ENCODE measurements at regions not wholly inside any gene's neighbourhood (a gene's known extent, or its start where the extent isn't known, plus 50 kb on each side); places are given as distances from the start of the nearest gene placed in this dataset.
"Not testable (repeated sequence)": the region's sequence is repeated elsewhere in the genome, so short reads cannot be mapped to it uniquely, and the experiment has no call there.

DNA sequence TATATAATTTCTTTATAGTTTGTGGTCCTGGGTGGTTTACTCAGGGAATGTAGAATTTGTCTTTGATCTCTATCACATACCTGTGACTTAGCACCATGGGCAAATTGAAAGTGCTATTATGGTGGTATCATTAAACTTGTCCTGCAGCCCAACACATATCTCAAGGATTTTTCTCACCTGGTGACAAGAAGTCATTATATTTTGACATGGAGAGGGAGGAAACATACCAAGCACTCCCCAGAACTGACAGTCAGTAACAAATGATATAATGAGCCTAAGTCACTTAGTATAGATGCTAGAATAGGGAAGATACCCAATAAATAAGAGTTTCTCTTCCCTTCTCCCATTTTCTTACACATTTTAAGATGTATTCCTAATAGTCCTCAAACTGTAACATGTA, 805.5 kb upstream of the KIF2B start:
- no peak for DNase-seq

GRCh38 chr17:53016085-53016484, 806.6 kb upstream of the KIF2B start:
- no peak for DNase-seq

- no peak for DNase-seq
Observed at GRCh38 chr17:53012364-53012763, 810.4 kb upstream of the KIF2B start.

DNA sequence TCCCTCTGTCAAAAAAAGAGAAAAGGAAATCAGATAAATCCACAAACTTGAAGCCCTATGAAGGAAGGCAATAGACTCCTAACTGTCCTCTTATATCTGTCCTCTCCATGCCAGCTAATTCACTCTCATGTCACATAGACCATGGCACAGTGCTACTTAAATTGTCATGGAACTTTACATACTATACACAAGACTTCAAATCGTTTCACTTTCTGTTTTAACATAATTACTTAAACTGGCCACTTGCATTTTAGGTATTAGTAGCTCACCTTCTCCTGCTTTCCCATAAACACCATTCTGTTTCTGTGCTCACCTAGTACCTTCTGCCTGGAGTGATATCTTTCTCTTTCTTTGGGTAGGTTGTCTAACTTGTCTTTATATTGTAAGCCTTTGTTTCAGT, 816.7 kb upstream of the KIF2B start:
- DNase-seq: no peak

- DNase-seq: no peak
Observed at GRCh38 chr17:53004902-53005301, 817.8 kb upstream of the KIF2B start.

GRCh38 chr17:52995881-52996280, 826.8 kb upstream of the KIF2B start:
- DNase-seq: no peak

DNA sequence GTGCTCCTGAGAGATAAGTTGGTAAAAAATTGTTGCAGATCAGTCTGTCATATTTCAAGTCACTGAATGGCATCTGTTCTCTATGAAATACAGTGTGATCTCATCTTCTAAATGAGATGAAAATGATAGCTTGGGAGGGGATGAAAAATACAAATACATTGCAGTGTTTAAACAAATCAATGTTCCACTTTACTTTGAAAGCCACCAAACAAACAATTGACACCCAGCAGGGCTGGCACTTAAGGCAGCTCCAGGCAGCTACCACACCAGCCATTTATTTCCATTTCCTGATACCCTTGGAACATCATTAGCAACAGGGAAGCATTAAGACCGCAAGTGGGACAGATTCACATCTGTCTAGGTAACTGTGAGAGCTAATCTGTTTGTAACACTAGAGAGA, 827.6 kb upstream of the KIF2B start:
- no peak for DNase-seq

GRCh38 chr17:52986056-52986662, 827.6 kb upstream of the CA10 start:
- DNase-seq: no peak

DNA sequence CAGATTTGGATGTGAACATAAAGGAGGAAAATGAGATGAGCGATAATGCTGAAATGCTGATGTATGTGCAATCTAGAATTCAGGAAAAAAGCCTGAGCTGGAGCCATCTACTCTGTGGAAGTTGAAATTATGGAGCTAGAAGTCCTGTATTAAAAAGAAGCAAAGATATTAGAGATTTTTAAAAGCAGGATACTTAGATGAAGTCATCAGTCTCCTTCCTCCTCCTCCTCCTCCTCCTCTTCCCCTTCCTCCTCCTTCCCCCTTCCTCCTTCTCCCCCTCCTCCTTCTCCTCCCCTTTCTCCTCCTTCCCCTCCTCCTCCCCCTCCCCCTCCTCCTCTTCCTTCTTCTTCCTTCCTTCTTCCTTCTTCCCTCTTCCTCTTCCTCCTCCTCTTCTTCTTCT, 823.8 kb upstream of the CA10 start:
- DNase-seq: no peak

DNA sequence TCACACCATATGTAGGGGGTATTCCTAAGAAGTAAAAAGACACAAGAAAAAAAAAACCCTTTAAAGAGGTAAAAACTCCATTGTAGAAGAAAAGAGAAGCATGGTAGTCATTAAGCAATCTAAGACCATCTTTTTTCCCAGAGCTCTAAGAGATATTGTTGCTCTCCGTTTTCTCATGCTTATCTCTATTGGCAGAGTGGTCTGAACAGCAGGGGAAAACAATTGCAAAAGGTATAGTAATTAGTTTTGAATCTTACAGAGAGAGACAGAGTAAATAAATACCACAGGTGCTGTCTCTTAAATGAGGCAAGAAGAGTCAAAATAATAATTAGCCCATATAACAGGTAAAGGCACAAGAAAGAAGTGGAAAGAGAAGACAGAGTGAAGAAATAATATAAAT, 821.4 kb upstream of the CA10 start:
- DNase-seq: no peak

GRCh38 chr17:52965856-52966255, 807.3 kb upstream of the CA10 start:
- no peak for DNase-seq

GRCh38 chr17:52961751-52962150, 803.2 kb upstream of the CA10 start:
- DNase-seq: not testable (repeated sequence)

- DNase-seq: no peak
Observed at GRCh38 chr17:52957411-52957810, 798.9 kb upstream of the CA10 start.

GRCh38 chr17:52947418-52947817, 788.9 kb upstream of the CA10 start:
- no peak for DNase-seq

DNA sequence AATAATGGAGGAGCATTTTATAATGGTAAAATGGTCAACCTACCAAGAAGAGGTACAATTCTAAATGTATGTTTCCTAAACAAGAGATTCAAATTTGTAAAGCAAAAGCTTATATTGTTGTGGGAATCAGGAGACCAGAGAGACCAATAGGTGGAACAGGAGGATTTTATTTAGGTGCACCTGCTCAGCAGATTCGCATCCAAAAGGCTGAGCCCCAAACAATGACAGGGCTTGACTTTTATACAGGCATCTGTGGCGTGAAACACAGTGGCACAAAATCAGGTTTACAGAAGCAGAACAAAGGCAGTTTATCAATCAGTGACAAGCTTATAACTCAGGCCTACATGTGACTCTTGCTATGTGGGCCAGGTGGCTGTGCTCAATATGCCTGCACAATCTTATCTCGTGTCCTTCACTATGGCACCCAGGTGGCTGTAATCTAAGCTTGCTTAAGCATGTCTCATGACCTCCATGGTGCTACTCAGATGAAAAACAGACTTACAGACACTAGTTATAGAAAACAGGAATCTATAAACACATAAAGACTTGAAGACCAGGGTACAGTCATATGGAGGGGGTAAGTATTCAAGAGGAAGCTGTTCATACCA, 780.2 kb upstream of the CA10 start:
- no peak for DNase-seq

DNA sequence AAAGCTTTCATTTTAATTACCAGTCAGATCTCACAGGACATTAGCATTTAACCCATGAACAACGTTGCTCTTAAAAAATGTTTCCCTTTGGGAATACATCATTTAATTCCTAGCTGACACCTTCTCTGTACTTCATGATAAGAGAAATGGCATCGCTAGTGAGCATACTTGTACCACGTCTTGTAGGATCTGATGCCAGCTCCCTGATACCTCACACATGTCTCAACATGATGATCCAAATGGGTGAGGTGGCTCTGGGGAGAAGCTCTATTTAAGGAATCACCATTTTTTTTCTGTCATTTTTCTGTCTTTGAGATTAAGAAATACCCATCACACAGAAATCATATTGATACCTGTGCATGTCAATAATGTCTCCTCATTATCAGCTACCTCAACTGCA, 772.1 kb upstream of the CA10 start:
- DNase-seq: no peak

GRCh38 chr17:52930145-52930544, 771.6 kb upstream of the CA10 start:
- no peak for DNase-seq

DNA sequence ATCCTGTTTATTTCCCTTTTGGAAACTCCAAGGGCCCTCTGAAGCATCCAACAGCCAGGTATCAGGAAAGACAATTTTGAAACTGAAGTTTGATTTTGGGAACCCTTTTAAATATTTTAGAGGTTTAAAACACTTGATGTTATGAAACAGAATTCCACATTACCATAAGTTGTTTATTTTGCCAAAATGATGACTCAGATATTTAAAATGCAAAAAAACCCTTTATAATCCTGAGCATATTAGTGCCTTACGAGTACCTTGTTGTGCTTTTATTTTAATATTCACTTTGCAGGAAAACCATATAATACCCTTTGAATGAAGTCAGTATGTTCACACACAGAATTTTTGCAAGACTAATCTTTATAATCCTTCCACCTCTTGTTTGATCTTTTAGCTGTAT, 765.1 kb upstream of the CA10 start:
- DNase-seq: no peak

DNA sequence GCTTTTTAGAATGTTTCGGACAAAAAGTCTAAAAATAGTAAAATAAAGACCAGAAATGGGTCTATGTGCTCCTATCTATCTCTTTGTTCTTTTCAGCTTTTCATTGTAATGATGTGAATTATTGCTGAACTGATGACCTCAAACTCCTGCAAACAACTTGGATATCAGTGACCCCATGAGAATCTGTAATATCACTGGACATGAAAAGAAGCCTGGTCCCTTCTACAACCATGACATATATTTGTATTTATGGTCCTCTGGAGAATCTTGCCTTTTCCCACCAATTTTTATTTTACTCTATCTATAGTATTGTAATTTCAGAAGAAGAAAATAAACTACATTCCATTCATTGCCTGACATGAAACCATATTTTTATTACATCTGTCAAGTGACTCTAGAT, 740.7 kb upstream of the CA10 start:
- no peak for DNase-seq

DNA sequence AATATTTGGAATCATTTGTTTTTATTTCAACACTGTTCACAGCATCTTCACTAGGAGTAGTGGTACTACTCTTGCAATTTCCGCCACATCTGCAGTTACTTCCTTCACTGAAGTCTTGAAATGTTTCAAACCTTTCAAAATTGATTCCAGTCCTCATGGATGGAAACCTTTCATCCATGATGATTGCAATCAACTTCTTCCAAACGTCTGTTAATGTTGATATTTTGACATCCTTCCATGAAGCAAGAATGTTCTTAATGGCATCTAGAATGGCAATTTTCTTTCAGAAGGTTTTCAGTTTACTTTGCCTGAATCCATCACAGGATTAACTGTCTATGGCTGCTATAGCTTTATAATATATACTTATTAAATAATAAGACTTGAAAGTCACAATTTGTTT, 736.8 kb upstream of the CA10 start:
- no peak for DNase-seq

GRCh38 chr17:52892334-52892733, 733.8 kb upstream of the CA10 start:
- no peak for DNase-seq

GRCh38 chr17:52885882-52886281, 727.4 kb upstream of the CA10 start:
- DNase-seq: no peak

DNA sequence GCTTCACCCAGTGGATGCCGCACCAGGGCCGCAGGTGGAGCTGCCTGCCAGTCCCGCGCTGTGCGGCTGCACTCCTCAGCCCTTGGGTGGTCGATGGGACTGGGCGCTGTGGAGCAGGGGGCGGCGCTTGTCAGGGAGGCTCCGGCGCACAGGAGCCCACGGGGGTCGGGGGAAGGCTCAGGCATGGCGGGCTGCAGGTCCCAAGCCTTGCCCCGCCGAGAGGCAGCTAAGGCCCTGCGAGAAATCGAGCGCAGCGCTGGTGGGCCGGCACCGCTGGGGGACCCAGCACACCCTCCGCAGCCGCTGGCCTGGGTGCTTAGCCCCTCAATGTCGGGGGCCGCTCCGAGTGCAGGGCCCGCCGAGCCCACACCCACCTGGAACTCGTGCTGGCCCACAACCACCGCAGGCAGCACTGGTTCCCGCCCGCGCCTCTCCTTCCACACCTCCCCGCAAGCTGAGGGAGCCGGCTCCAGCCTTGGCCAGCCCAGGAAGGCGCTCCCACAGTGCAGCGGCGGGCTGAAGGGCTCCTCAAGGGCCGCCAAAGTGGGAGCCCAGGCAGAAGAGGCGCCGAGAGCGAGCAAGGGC, 725.5 kb upstream of the CA10 start:
- peak; percentile 39 for DNase-seq

- DNase-seq: not testable (repeated sequence)
Observed at GRCh38 chr17:52846767-52847166, 688.3 kb upstream of the CA10 start.

DNA sequence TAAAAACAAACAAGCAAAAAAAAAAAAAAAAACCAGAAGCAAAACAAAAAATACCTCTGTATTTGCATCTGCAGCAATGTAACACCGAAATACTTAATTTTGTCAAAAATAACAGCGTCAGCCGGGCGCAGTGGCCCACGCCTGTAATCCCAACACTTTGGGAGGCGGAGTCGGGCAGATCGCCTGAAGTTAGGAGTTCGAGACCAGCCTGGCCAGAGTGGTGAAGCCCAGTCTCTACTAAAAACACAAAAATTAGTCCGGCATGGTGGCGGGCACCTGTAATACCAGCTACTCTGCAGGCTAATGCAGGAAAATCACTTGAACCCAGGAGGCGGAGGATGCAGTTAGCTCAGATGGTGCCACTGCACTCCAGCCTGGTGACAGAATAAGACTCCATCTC, 683.5 kb upstream of the CA10 start:
- DNase-seq: no peak
